ENCODE measurements at regions not wholly inside any gene's neighbourhood (a gene's known extent, or its start where the extent isn't known, plus 50 kb on each side); places are given as distances from the start of the nearest gene placed in this dataset.

GRCh38 chr5:160174290-160174689 lies 55.0 kb upstream of the FABP6 start (continued):
- TF ChIP-seq PBX2 (CRISPR knock-in tag; IDR thresholded peaks at IDR 0.05; ENCODE audit: low read depth), result no peak
- TF ChIP-seq PBX2 (tag; conservative IDR thresholded peaks at IDR 0.05; ENCODE audit: low read depth), result no peak

GRCh38 chr5:160171666-160172065 lies 52.4 kb upstream of the PWWP2A start:
- FAIRE-seq, result no peak
- POLR2A ChIA-PET, result interaction anchor here (0.6 kb wide), 1 partner anchor 96 kb away, joined by 3 read pairs; no protein-coding TSS in a partner anchor
- intact Hi-C loops (cut with micrococcal nuclease), result no loop called here
- no peak for TF ChIP-seq RBM15 (IDR thresholded peaks at IDR 0.05; ENCODE audit: insufficient read depth, low read length)
- TF ChIP-seq RCOR1 (IDR thresholded peaks at IDR 0.05; ENCODE audit: borderline replicate concordance in 1 of 2, low read depth in 2 of 2, low read length in 2 of 2), result no peak
- no peak for TF ChIP-seq ZNF282 (CRISPR knock-in tag; IDR thresholded peaks at IDR 0.05)
- no peak for TF ChIP-seq VEZF1 (CRISPR knock-in tag; IDR thresholded peaks at IDR 0.05)
- no peak for TF ChIP-seq PKNOX1 (IDR thresholded peaks at IDR 0.05)
- TF ChIP-seq GTF2E2 (tag; IDR thresholded peaks at IDR 0.05), result no peak

More at GRCh38 chr5:160171666-160172065, 52.4 kb upstream of the PWWP2A start:
- Histone ChIP-seq H3K27ac (ENCODE audit: extremely low read depth, low read depth, low read length) (no peak overlapping the region), H4K20me1 (replicated peaks; ENCODE audit: control insufficient read depth, insufficient read depth, low read length) (no peaks in the 10 kb centered on the region; the same call in 1 of the 2 replicates), H3K4me3 (no peak overlapping the region), H3K36me3 (ENCODE audit: control insufficient read depth, insufficient read depth, low read length) (no peaks in the 10 kb centered on the region), H3K79me2 (ENCODE audit: control insufficient read depth, insufficient read depth, low read length) (no peaks in the 10 kb centered on the region), H3K4me2 (ENCODE audit: insufficient read depth, low read length) (no peak overlapping the region), H3K27me3 (ENCODE audit: control insufficient read depth in 2 of 2, insufficient read depth in 2 of 2, low read length in 2 of 2) (peaks cover 18 to 55% of the 10 kb centered on the region in 2 experiments; a peak in 4 of 5 replicates), H3K4me1 (replicated peaks in 1 of 2; ENCODE audit: control insufficient read depth in 2 of 2, insufficient read depth in 2 of 2, low read length in 2 of 2) (no peaks in the 10 kb centered on the region), H3K9me3 (replicated peaks; ENCODE audit: control insufficient read depth, insufficient read depth, low read depth, low read length) (no peaks in the 10 kb centered on the region), H2AFZ (ENCODE audit: low read depth, low read length) (no peak overlapping the region), H3K9me1 (ENCODE audit: control insufficient read depth, insufficient read depth, low read length) (no peaks in the 10 kb centered on the region), H3K9ac (ENCODE audit: insufficient read depth in 1 of 2, low read depth in 2 of 2, low read length in 2 of 2) (no peak overlapping the region)
- no peak for ATAC-seq
- CTCF ChIA-PET (ENCODE audit: low intra/inter-chr PET ratio), result no interaction called here
- in situ Hi-C loops (cut with MboI), result loop anchor here (10.0 kb wide), 1 partner anchor 1617 kb away; no protein-coding TSS in a partner anchor
- 0% methylated on average over 2 of the region's 2 CpGs for WGBS (ENCODE audit: insufficient coverage, low coverage, missing lambda C conversion rate)
- no TSS peak for BruUV-seq (replicated peaks)
- no peak for DNase-seq (ENCODE audit: extremely low read depth in 1 of 4, low spot score in 3 of 4)

Data from K562 (cell line).